Endothelial cell (in vitro differentiated cells): ENCODE measurements at regions not wholly inside any gene's neighbourhood (a gene's known extent, or its start where the extent isn't known, plus 50 kb on each side); places are given as distances from the start of the nearest gene placed in this dataset.

ENCODE experiments used
- DNase-seq: peaks from one replicate; pipeline ENCODE4 v3.0.0; 2021; ENCODE audit warnings: low spot score
- H3K27ac Mint-ChIP-seq: one replicate; pipeline ENCODE4 v1.8.0; 2021; ENCODE audit warnings: mixed read lengths, inconsistent platforms; ENCODE audit not compliant: unreplicated experiment
- H3K27me3 Mint-ChIP-seq: one replicate; pipeline ENCODE4 v1.8.0; 2021; ENCODE audit warnings: mild to moderate bottlenecking, moderate library complexity, mixed read lengths, inconsistent platforms; ENCODE audit not compliant: unreplicated experiment
- H3K36me3 Mint-ChIP-seq: one replicate; pipeline ENCODE4 v1.8.0; 2021; ENCODE audit warnings: mild to moderate bottlenecking, low read depth, mixed read lengths, inconsistent platforms; ENCODE audit not compliant: unreplicated experiment
- H3K4me1 Mint-ChIP-seq: one replicate; pipeline ENCODE4 v1.8.0; 2021; ENCODE audit warnings: mild to moderate bottlenecking, mixed read lengths, inconsistent platforms; ENCODE audit not compliant: unreplicated experiment
- H3K4me3 Mint-ChIP-seq: one replicate; pipeline ENCODE4 v1.8.0; 2021; ENCODE audit warnings: mild to moderate bottlenecking, mixed read lengths, inconsistent platforms; ENCODE audit not compliant: unreplicated experiment
- H3K9me3 Mint-ChIP-seq: one replicate; pipeline ENCODE4 v1.8.0; 2021; ENCODE audit warnings: mixed read lengths, inconsistent platforms; ENCODE audit not compliant: unreplicated experiment
- CTCF ChIP-seq: fragments of 200-600 bp; sonication (generic); IDR thresholded peaks from one replicate; pipeline ENCODE4 v1.5.0; 2021; ENCODE audit warnings: antibody characterized with exemption; ENCODE audit not compliant: unreplicated experiment

GRCh38 chr12:83389237-83389996 is 702.7 kb downstream of the TMTC2 start:
- peak; percentile 7 for DNase-seq
- Mint-ChIP-seq H3K27me3 (no peaks in the 10 kb centered on the region), H3K9me3 (no peaks in the 10 kb centered on the region), H3K36me3 (peaks cover 3% of the 10 kb centered on the region), H3K27ac (no peak overlapping the region), H3K4me1 (peaks cover 4% of the 10 kb centered on the region), H3K4me3 (no peak overlapping the region)
- peak; percentile 27 for TF ChIP-seq CTCF

GRCh38 chr12:83388551-83388950 is 701.8 kb downstream of the TMTC2 start:
- Mint-ChIP-seq H3K36me3 (peaks cover 3% of the 10 kb centered on the region), H3K27ac (no peak overlapping the region), H3K4me1 (peaks cover 4% of the 10 kb centered on the region), H3K9me3 (no peaks in the 10 kb centered on the region), H3K27me3 (no peaks in the 10 kb centered on the region), H3K4me3 (no peak overlapping the region)
- TF ChIP-seq CTCF: no peak
- DNase-seq: no peak

- Mint-ChIP-seq H3K4me3 (no peak overlapping the region), H3K27me3 (no peaks in the 10 kb centered on the region), H3K36me3 (peaks cover 3% of the 10 kb centered on the region), H3K9me3 (no peaks in the 10 kb centered on the region), H3K27ac (no peak overlapping the region), H3K4me1 (peaks cover 4% of the 10 kb centered on the region)
- TF ChIP-seq CTCF: no peak
- no peak for DNase-seq
These were observed 700.0 kb downstream of the TMTC2 start for GRCh38 chr12:83386527-83387264.

GRCh38 chr12:83378186-83378727 is 691.6 kb downstream of the TMTC2 start:
- Mint-ChIP-seq H3K27me3 (peaks cover 2% of the 10 kb centered on the region), H3K4me1 (no peaks in the 10 kb centered on the region), H3K9me3 (no peaks in the 10 kb centered on the region), H3K27ac (no peak overlapping the region), H3K4me3 (no peak overlapping the region), H3K36me3 (no peaks in the 10 kb centered on the region)
- no peak for DNase-seq
- TF ChIP-seq CTCF: no peak

- no peak for DNase-seq
- no peaks in the 10 kb centered on the region for H3K9me3 Mint-ChIP-seq
- no peak overlapping the region for H3K27ac Mint-ChIP-seq
- H3K4me3 Mint-ChIP-seq: no peak overlapping the region
- H3K27me3 Mint-ChIP-seq: peaks cover 2% of the 10 kb centered on the region
- no peaks in the 10 kb centered on the region for H3K4me1 Mint-ChIP-seq
- H3K36me3 Mint-ChIP-seq: no peaks in the 10 kb centered on the region
- no peak for TF ChIP-seq CTCF
These were observed 678.6 kb downstream of the TMTC2 start for GRCh38 chr12:83365317-83365716.
